ENCODE measurements at regions not wholly inside any gene's neighbourhood (a gene's known extent, or its start where the extent isn't known, plus 50 kb on each side); places are given as distances from the start of the nearest gene placed in this dataset.
"Not testable (repeated sequence)": the region's sequence is repeated elsewhere in the genome, so short reads cannot be mapped to it uniquely, and the experiment has no call there.

DNA sequence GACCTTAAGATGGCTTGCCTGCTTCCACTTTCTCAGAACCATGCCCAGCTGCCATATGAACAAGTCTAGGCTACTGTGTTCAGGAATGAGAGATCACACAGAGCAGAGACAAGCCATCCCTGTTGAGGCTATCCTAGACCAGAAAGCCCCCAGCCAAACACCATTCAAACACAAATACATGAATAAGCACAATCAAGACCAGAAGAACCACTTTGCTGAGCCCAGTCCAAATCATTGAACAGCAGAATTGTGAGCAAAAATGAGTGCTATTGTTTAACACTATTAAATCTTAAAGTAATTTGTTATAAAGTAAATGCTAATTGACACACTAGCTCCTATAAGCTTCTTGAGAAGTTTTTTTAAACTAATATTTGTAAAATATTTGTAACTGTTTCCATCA is 79.0 kb upstream of the LYZL1 start:
- DNase-seq (ENCODE audit: low spot score): no peak

DNA sequence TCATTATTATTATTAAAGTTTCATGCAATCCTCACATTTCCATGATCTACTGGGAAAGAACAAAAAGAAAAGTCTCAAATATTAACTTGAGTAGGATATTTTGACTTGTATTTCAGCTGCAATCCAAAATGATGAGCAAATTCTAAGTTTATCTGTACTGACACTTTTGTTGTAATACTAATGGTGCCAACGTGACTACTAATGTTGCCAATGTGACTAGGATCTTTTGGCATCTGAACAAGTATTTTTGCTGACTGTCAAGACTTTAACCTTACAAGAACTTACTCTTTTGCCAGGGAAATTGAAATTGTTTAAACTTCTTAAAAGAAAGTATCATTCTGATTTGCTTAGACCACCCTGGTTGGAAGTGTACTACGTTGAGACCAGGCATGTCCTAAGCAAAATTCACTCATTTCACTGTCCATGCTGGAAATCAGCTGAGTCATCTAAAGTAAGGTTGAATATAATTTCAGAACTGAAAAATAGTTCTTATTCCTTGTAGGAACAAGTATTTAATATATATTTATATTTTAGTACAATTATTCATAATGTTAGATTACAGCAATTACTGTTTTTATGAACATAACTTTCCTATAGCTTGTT is 78.5 kb upstream of the LYZL1 start:
- DNase-seq (ENCODE audit: low spot score): no peak

DNA sequence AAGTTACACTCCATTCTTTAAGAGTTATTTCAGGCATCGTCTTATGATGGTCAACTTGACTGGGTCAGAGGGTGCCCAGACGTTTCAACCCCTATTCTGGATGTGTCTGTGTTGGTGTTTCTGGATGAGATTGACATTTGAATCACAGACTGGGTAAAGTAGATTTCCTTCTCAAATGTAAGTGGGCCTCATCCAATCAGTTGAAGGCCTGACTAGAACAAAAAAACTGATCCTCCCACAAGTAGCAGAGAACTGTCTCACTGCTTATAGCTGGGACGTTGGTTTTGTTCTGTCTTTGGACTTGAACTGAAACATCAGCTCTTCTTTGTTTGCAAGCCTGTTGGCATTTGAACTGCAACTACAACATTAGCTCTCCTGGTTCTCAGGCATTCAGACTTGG is 76.3 kb upstream of the LYZL1 start:
- DNase-seq (ENCODE audit: low spot score): no peak

DNA sequence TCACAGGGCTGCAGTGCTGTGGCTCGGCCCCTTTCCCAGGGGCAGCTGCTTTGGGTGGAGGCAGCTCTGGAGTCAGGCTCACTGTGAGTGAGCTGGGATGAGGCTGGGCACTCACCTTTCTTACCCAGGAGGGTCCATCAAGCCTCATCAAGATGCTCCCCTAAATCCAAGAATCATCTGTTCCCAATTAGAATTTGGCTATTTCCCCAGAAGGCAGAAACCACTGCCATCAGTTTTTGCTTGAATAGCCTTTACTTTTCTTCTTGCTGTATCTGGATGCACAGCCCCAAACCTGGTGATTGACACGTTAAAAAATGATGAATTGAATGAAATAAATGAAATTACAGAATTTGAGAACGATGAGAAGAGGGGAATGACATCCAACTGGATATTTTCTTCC is 74.3 kb upstream of the LYZL1 start:
- DNase-seq (ENCODE audit: low spot score): no peak

DNA sequence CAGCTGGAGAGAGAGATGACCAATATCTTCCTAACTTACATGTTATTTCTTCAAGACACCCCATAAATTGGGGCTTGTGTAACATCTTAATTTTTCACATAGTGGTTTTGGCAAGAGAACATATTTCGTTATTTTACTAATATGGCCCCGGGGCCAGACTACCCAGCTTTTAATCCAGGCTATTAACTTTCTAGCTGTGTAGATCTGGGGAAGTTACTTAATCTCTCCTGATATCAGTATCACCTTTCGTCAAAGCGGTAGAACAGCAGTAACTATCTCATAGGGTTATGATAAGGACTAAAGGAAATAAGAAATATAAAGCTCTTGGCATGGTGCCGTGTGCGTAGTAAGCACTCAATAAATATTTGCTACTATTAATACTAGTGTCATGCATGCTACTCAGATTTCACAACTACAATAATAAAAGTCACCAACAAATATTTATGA is 71.6 kb upstream of the LYZL1 start:
- DNase-seq (ENCODE audit: low spot score): no peak

DNA sequence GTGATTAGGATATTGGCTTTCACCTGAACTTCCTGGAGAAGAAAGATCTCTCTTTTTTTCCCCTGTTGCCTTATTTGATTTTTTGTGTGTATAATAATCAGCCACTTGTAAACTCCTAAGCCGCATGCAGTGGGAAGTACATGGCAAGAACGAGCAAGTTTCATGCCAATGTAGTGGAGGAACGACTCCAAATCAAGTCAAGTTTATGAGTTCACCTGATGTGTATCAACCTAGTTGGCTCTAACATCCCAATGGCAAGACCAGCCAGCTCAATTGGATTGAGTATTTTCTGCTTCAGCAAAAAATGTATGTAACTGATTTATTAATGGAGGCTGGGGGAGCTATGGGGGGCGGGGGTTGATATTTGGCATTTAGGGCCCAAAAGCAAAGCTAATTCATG is 65.5 kb upstream of the LYZL1 start:
- DNase-seq (ENCODE audit: low spot score): no peak

DNA sequence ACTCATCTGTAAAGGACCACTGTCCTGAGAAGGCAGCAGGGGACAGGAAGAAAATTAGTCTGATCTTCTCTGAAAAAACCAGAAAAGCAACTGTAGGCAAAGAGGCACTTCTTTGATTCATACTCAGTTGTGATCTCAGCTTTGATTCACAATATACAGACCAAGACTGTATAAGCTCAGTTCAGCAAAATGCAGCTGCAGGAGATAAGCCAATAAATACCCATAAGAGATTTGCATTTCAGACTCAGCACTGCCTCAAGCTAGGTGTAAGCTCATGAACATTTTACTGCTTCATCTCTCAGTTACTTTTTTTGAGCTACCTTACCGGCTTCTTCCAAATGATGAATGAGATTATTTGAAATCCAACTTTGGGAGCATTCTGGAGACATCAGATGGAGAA is 64.2 kb upstream of the LYZL1 start:
- DNase-seq (ENCODE audit: low spot score): no peak

DNA sequence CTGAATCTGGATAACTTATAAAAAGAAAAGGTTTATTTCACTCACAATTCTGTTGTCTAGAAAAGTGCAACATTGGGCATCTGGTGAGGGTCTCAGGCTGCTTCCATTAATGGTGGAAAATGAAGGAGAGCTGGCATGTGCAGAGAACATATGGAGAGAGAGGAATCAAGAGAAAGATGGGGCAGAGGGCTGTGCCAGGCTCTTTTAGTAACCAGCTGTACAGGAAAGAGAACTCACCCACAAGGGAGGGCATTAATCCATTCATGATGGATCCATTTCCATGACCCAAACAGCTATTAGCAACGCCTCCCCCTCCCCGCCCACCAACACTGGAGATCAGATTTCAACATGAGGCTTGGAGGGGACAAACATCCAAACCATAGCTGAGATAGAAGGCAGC is 61.7 kb upstream of the LYZL1 start:
- no peak for DNase-seq (ENCODE audit: low spot score)

DNA sequence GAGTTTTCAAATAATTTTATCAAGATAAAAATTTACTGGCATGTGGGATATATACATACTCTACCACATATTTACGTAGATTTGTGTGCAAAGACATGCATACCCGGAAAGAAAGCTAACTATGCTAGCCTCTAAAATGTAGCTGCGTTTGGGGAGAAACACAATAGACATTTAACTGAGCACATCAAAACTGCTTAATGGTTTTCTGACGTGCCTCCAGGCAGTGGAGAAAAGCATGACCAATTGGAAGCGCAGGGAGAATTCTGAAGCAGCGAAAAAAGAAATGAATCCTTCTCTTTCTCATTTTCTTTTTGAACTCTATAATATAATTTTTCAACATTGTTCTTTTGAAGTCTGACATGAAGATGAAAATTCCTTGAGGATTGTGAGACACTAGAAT is 60.3 kb upstream of the LYZL1 start:
- no peak for DNase-seq (ENCODE audit: low spot score)

DNA sequence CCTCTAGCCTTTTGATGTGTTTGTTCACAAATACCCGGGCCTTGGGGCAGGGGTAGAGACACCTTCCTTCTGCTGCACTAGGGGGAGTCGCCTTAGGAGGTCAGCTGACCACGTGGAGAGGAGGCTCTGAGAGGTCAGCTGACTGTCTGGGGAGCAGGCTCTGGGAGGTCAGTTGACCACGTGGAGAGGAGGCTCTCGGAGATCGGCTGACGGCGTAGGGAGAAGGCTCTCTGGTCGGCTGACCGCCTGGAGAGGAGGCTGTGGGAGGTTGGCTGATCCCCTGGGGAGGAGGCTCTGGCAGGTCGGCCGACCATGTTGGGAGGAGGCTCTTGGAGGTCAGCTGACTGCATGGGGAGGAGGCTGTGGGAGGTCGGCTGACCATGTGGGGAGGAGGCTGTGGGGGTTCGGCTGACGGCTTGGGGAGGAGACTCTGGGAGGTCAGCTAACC is 59.6 kb upstream of the LYZL1 start:
- no peak for DNase-seq (ENCODE audit: low spot score)

DNA sequence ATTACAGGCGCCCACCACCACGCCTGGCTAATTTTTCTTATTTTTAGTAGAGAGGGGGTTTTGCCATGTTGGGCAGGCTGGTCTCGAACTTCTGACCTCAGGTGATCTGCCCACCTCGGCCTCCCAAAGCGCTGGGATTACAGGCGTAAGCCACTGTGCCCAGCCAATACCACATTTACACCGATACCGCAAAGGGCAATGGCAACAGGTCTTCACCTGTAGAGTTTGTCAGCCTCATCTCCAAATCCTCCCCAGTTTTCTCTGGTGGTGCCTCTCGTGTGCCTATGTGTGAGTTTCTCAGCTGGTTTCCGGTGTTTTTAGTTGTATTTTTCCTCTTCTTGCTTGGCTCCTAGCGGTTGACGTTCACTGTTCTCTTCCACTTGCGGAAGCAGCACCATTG is 52.0 kb upstream of the LYZL1 start:
- not testable (repeated sequence) for DNase-seq (ENCODE audit: low spot score)

DNA sequence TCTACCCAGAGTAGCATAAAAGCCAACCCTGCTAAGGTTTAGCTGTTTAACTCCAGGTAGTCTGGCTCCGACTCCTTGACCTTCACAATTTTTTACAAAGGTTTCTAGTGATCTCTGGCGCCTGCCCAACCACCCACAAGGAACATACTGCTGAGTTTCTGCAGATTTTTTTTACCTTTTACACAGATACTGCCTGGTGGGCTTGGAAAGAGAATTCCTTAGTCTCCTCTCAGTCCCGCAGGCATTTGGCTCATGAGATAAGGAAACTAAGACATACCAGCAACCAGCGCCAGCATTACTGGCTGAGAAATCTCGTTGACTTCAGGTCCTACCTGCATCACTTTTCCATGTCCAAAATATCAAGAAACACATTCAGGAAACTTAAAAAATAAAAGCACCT is 51.1 kb upstream of the LYZL1 start:
- no peak for DNase-seq (ENCODE audit: low spot score)

DNA sequence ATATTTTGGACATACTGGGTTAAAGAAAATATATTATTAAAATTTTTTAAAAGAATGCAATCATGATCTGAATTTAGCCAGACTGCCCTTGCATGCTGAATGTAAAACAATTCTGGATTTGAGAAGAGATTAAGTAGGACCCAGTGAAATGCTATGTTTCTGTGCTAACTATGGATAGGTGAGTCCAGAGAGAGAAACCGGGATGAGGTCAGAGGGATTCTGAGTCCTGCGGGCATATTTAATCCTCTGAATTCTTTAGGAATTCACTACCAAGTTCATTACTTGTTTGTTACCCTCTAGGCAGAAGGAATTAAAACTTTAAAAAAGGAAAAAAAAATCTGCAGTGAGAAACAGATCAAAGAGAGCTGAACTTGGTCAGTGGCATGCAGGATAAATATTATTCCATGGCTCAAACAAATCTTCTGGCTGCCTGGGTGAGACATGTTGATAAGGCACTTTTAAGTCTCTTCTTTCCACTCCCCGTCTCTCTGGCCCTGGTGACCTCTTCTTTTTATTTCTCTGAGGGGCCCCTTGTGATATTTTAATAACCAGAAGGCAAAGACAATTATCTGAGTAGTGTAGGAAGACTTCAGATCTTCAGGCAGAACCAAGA is 50.2 kb upstream of the LYZL1 start:
- no peak for DNase-seq (ENCODE audit: low spot score)

All from HuH-7.5 (cell line).